Stimulated activated naive CD8-positive, alpha-beta T cell treated with anti-CD3 and anti-CD28 coated beads, Interleukin-15, Interleukin-2, amounts not matched to agents 100 U/mL and 50 U/mL, for 24 hours (primary cell): ENCODE measurements at regions not wholly inside any gene's neighbourhood (a gene's known extent, or its start where the extent isn't known, plus 50 kb on each side); places are given as distances from the start of the nearest gene placed in this dataset.
"Not testable (repeated sequence)": the region's sequence is repeated elsewhere in the genome, so short reads cannot be mapped to it uniquely, and the experiment has no call there.

Source experiments
- ATAC-seq: fragments of 150-1000 bp; cut with Tn5 transposase; one replicate; pipeline ENCODE4 v1.10.0; 2021
- DNase-seq: peaks from one replicate; pipeline ENCODE4 v3.0.0; 2021

GRCh38 chr5:124025306-124025845 lies 513.4 kb downstream of the CSNK1G3 start:
- DNase-seq (no peak), ATAC-seq (no peak)

GRCh38 chr5:124022966-124023365 lies 511.0 kb downstream of the CSNK1G3 start:
- no peak for DNase-seq
- no peak for ATAC-seq

GRCh38 chr5:124021776-124022175 lies 509.8 kb downstream of the CSNK1G3 start:
- ATAC-seq (no peak), DNase-seq (no peak)

- DNase-seq (no peak), ATAC-seq (no peak)
Measured at GRCh38 chr5:124021066-124021641, 509.2 kb downstream of the CSNK1G3 start.

- not testable (repeated sequence) for DNase-seq, ATAC-seq
Measured at GRCh38 chr5:124017321-124017720, 505.3 kb downstream of the CSNK1G3 start.

- ATAC-seq (no peak), DNase-seq (no peak)
Measured at GRCh38 chr5:124007675-124008398, 495.9 kb downstream of the CSNK1G3 start.

- no peak for DNase-seq
Measured at GRCh38 chr5:124001036-124001615, 489.1 kb downstream of the CSNK1G3 start.

GRCh38 chr5:124000538-124000937 lies 488.6 kb downstream of the CSNK1G3 start:
- DNase-seq (no peak), ATAC-seq (no peak)

More at GRCh38 chr5:124001036-124001615, 489.1 kb downstream of the CSNK1G3 start:
- ATAC-seq = no peak

GRCh38 chr5:123997462-123998215 lies 485.7 kb downstream of the CSNK1G3 start:
- no peak for ATAC-seq

GRCh38 chr5:123997064-123997461 lies 485.1 kb downstream of the CSNK1G3 start:
- DNase-seq (no peak), ATAC-seq (no peak)

More at GRCh38 chr5:123997462-123998215, 485.7 kb downstream of the CSNK1G3 start:
- DNase-seq = no peak

GRCh38 chr5:123992641-123993040 lies 480.7 kb downstream of the CSNK1G3 start:
- DNase-seq (no peak), ATAC-seq (no peak)

- ATAC-seq = no peak
- no peak for DNase-seq
Measured at GRCh38 chr5:123987956-123988355, 476.0 kb downstream of the CSNK1G3 start.

- DNase-seq (no peak), ATAC-seq (no peak)
Measured at GRCh38 chr5:123976379-123977033, 464.5 kb downstream of the CSNK1G3 start.

- not testable (repeated sequence) for DNase-seq, ATAC-seq
Measured at GRCh38 chr5:123975521-123975920, 463.5 kb downstream of the CSNK1G3 start.

GRCh38 chr5:123966781-123967180 lies 454.8 kb downstream of the CSNK1G3 start:
- no peak for DNase-seq
- ATAC-seq = no peak

- DNase-seq = no peak
Measured at GRCh38 chr5:123965626-123966025, 453.6 kb downstream of the CSNK1G3 start.

GRCh38 chr5:123964884-123965283 lies 452.9 kb downstream of the CSNK1G3 start:
- ATAC-seq (no peak), DNase-seq (no peak)

More at GRCh38 chr5:123965626-123966025, 453.6 kb downstream of the CSNK1G3 start:
- ATAC-seq = no peak

GRCh38 chr5:123960526-123960925 lies 448.5 kb downstream of the CSNK1G3 start:
- ATAC-seq (no peak), DNase-seq (no peak)

- DNase-seq (no peak), ATAC-seq (no peak)
Measured at GRCh38 chr5:123951582-123951977, 439.6 kb downstream of the CSNK1G3 start.

GRCh38 chr5:123950701-123951581 lies 439.0 kb downstream of the CSNK1G3 start:
- no peak for ATAC-seq

More at GRCh38 chr5:123950701-123951581, 439.0 kb downstream of the CSNK1G3 start:
- DNase-seq = no peak
